Kidney (tissue), 13 donors: ENCODE measurements at regions not wholly inside any gene's neighbourhood (a gene's known extent, or its start where the extent isn't known, plus 50 kb on each side); places are given as distances from the start of the nearest gene placed in this dataset.
"Not testable (repeated sequence)": the region's sequence is repeated elsewhere in the genome, so short reads cannot be mapped to it uniquely, and the experiment has no call there.

Source experiments
- DNase-seq, 5 donors: peaks; one replicate each; pipeline ENCODE4 v3.0.0-alpha.2; 2013 to 2020
- FAIRE-seq: peaks from 2 replicates; lab custom pipeline; 2012; peaks lifted over from hg19 to GRCh38; lab: Jason Lieb, UNC
- H3K27ac ChIP-seq, 2 donors: one replicate each; pipeline ENCODE4 v1.7.0; 2013; ENCODE audit warnings: low read depth in 2 of 2, low read length in 2 of 2, inconsistent platforms in 1 of 2
- H3K27me3 ChIP-seq: one replicate; pipeline ENCODE4 v1.7.1; 2013; ENCODE audit warnings: low read length, inconsistent platforms; ENCODE audit not compliant: control insufficient read depth, insufficient read depth
- H3K36me3 ChIP-seq, 3 donors: one replicate each; pipeline versions ENCODE4 v1.7.0 to v1.7.1; 2013; ENCODE audit warnings: low read length in 3 of 3, control low read depth in 1 of 3, inconsistent platforms in 1 of 3; ENCODE audit not compliant: insufficient read depth in 3 of 3, control insufficient read depth in 2 of 3
- H3K4me1 ChIP-seq, 3 donors: one replicate each; pipeline versions ENCODE4 v1.7.0 to v1.7.1; 2013; ENCODE audit warnings: low read length in 3 of 3, inconsistent platforms in 1 of 3, low read depth in 1 of 3; ENCODE audit not compliant: control insufficient read depth in 2 of 3, insufficient read depth in 2 of 3
- H3K4me3 ChIP-seq, 3 donors: one replicate each; pipeline versions ENCODE4 v1.7.0 to v1.8.1; 2013; ENCODE audit warnings: low read length in 3 of 3, control low read depth in 1 of 3, inconsistent platforms in 1 of 3
- H3K9ac ChIP-seq, 3 donors: one replicate each; pipeline versions ENCODE4 v1.7.0 to v1.7.1; 2013; ENCODE audit warnings: low read length in 3 of 3, control low read depth in 1 of 3, inconsistent platforms in 1 of 3
- H3K9me3 ChIP-seq, 3 donors: one replicate each; pipeline versions ENCODE4 v1.7.0 to v1.7.1; 2013; ENCODE audit warnings: low read length in 3 of 3, control low read depth in 1 of 3, inconsistent platforms in 1 of 3; ENCODE audit not compliant: control insufficient read depth in 2 of 3, insufficient read depth in 1 of 3
- intact Hi-C: fragments of 100-400 bp; cut with DNase I; formaldehyde crosslinking; loops from one replicate; pipeline ENCODE4 v1.11.1; 2022
- TF ChIP-seq, protein P1 (sequence below): IDR thresholded peaks from 3 replicates; pipeline ENCODE4 v1.5.1; 2012; ENCODE audit warnings: mild to moderate bottlenecking, moderate library complexity, borderline replicate concordance; ENCODE audit not compliant: insufficient read depth; ENCODE audit errors: extremely low read depth
- donor health status: control.
- donor health status: control.
- donor health status: control.
- donor health status: control.
- donor health status: control.
- donor health status: DM: yes; HTN: yes; CAD: no.
- donor health status: Normal renal cell carcinoma (clear cell type).

DNA sequence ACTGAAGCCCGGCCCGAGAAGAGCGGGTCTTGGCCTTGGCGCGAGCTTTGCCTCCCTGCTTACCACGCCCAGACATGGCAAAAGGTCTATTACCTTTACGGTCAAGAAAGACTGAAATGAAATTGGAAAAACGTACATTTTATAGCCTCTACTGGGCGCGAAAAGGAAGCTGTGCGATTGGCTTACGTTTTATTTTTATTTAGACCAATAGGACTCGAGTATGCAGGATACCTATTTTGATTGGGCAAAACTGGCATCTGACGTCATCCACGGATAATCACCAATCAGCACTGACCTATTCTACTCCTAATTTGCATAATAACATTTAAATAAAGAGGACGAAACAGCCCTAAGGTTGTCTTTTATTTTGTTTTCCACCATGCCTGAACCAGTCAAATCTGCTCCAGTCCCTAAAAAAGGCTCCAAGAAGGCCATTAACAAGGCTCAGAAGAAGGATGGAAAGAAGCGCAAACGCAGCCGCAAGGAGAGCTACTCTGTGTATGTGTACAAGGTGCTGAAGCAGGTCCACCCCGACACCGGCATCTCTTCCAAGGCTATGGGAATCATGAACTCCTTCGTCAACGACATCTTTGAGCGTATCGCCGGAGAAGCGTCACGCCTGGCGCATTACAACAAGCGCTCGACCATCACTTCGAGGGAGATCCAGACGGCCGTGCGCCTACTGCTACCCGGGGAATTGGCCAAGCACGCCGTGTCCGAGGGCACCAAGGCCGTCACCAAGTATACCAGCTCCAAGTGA, 97.4 kb downstream of the OR2B2 start:
- Histone ChIP-seq H3K27me3 (no peaks in the 10 kb centered on the region), H3K4me3 (peak overlapping the region; percentile 26 to 95 (median 55)), H3K27ac (no peak overlapping the region), H3K9ac (peak overlapping the region in 1 of 3 donors; percentile 83), H3K36me3 (no peaks in the 10 kb centered on the region), H3K4me1 (peaks cover 3 to 5% (median 3%) of the 10 kb centered on the region in 3 donors), H3K9me3 (no peaks in the 10 kb centered on the region)
- TF ChIP-seq, protein P1, sequence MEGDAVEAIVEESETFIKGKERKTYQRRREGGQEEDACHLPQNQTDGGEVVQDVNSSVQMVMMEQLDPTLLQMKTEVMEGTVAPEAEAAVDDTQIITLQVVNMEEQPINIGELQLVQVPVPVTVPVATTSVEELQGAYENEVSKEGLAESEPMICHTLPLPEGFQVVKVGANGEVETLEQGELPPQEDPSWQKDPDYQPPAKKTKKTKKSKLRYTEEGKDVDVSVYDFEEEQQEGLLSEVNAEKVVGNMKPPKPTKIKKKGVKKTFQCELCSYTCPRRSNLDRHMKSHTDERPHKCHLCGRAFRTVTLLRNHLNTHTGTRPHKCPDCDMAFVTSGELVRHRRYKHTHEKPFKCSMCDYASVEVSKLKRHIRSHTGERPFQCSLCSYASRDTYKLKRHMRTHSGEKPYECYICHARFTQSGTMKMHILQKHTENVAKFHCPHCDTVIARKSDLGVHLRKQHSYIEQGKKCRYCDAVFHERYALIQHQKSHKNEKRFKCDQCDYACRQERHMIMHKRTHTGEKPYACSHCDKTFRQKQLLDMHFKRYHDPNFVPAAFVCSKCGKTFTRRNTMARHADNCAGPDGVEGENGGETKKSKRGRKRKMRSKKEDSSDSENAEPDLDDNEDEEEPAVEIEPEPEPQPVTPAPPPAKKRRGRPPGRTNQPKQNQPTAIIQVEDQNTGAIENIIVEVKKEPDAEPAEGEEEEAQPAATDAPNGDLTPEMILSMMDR: no peak
- FAIRE-seq (no peak), DNase-seq (peak in 4 of 5 donors; percentile 94 to 98 (median 97))
- intact Hi-C loops: no loop called here

- peak overlapping the region; percentile 26 to 95 (median 55) for H3K4me3 ChIP-seq
- FAIRE-seq, H3K36me3 ChIP-seq, H3K9me3 ChIP-seq, H3K27ac ChIP-seq, DNase-seq, intact Hi-C loops, H3K4me1 ChIP-seq, H3K27me3 ChIP-seq: not testable (repeated sequence)
- H3K9ac ChIP-seq: peak overlapping the region in 1 of 3 donors; percentile 38
Observed at GRCh38 chr6:27814415-27814664, 97.9 kb downstream of the OR2B2 start.

- FAIRE-seq: no peak
- peak in 1 of 5 donors; percentile 22 for DNase-seq
- Histone ChIP-seq H3K4me3 (no peak overlapping the region), H3K9me3 (no peaks in the 10 kb centered on the region), H3K36me3 (no peaks in the 10 kb centered on the region), H3K27me3 (no peaks in the 10 kb centered on the region), H3K4me1 (peaks cover 3 to 5% (median 5%) of the 10 kb centered on the region in 3 donors), H3K27ac (no peak overlapping the region), H3K9ac (no peak overlapping the region)
- TF ChIP-seq, protein P1: no peak
- intact Hi-C loops: no loop called here
Observed at GRCh38 chr6:27812805-27813492, 99.2 kb downstream of the OR2B2 start.

- intact Hi-C loops: no loop called here
- no peaks in the 10 kb centered on the region for H3K9me3 ChIP-seq
- H3K27me3 ChIP-seq: no peaks in the 10 kb centered on the region
- H3K27ac ChIP-seq: no peak overlapping the region
- peak in 1 of 5 donors; percentile 27 for DNase-seq
- TF ChIP-seq, protein P1: no peak
- no peak overlapping the region for H3K4me3 ChIP-seq
- peaks cover 3 to 5% (median 5%) of the 10 kb centered on the region in 3 donors for H3K4me1 ChIP-seq
- no peak overlapping the region for H3K9ac ChIP-seq
- FAIRE-seq: no peak
- H3K36me3 ChIP-seq: no peaks in the 10 kb centered on the region
Observed at GRCh38 chr6:27812078-27812804, 100.0 kb downstream of the OR2B2 start.
